ENCODE measurements at regions not wholly inside any gene's neighbourhood (a gene's known extent, or its start where the extent isn't known, plus 50 kb on each side); places are given as distances from the start of the nearest gene placed in this dataset.

DNA sequence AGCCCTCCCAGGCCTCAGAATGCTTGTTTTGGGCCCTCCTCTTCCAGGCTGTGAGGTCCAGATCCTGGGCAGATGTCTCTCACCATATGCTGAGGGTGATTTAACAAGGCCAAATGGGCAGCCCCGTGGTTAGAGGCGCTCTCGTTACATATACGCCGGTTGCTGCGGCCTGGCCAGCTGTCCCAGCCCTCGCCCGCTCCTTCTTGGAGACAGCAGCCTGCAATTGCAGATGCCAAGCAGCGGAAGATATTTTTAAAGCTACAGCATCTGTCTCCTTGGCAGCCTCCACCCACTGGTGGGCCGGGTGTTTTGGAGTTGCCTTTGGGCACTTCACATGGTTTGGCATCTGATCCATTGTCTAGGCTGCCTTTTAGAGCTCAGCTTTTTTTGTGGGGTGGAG, 178.8 kb upstream of the NFIA start:
- TF ChIP-seq, protein P1, sequence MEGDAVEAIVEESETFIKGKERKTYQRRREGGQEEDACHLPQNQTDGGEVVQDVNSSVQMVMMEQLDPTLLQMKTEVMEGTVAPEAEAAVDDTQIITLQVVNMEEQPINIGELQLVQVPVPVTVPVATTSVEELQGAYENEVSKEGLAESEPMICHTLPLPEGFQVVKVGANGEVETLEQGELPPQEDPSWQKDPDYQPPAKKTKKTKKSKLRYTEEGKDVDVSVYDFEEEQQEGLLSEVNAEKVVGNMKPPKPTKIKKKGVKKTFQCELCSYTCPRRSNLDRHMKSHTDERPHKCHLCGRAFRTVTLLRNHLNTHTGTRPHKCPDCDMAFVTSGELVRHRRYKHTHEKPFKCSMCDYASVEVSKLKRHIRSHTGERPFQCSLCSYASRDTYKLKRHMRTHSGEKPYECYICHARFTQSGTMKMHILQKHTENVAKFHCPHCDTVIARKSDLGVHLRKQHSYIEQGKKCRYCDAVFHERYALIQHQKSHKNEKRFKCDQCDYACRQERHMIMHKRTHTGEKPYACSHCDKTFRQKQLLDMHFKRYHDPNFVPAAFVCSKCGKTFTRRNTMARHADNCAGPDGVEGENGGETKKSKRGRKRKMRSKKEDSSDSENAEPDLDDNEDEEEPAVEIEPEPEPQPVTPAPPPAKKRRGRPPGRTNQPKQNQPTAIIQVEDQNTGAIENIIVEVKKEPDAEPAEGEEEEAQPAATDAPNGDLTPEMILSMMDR (IDR thresholded peaks at IDR 0.05) = no peak
- TF ChIP-seq POLR2A (IDR thresholded peaks at IDR 0.05) (no peak), EP300 (IDR thresholded peaks at IDR 0.05) (no peak)

DNA sequence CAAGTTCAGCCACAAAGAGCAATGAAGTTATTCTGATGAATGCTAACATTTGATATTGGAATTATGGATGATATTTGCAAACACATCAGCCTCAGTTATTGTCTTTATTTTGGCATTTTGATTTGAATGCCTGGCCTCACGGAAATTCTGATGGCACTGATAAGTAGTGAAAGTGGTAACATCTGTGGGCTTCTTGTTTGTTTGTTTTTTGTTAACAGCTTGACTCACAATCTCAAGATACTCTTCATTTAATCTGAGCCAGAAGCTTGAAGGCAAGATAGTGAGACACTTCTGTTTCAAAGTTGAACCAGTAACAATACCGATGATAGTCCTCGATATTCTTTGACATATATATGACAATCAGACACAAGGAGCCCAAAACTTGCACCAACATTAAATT, 182.9 kb upstream of the NFIA start:
- H3K4me1 ChIP-seq = peaks cover 0 to 18% (median 6%) of the 10 kb centered on the region in 4 donors
- H3K4me3 ChIP-seq = no peak overlapping the region
- H3K9me3 ChIP-seq = no peaks in the 10 kb centered on the region
- 81 to 86% methylated on average over 3 of the region's 3 CpGs for WGBS, 2 donors
- TF ChIP-seq EP300 (IDR thresholded peaks at IDR 0.05) = no peak
- no peak for TF ChIP-seq POLR2A (IDR thresholded peaks at IDR 0.05)
- H3K27me3 ChIP-seq = no peaks in the 10 kb centered on the region
- DNase-seq (ENCODE audit: low spot score in 2 of 2) = no peak
- no peak overlapping the region for H3K27ac ChIP-seq
- no peaks in the 10 kb centered on the region for H3K36me3 ChIP-seq

More for the DNA sequence above, 178.8 kb upstream of the NFIA start:
- peaks cover 0 to 31% (median 6%) of the 10 kb centered on the region in 4 donors for H3K4me1 ChIP-seq
- WGBS, 2 donors = 36 to 43% methylated on average over 10 of the region's 10 CpGs
- H3K9me3 ChIP-seq = no peaks in the 10 kb centered on the region
- peak overlapping the region; percentile 29 to 80 (median 54) for H3K27ac ChIP-seq
- H3K36me3 ChIP-seq = no peaks in the 10 kb centered on the region
- DNase-seq (ENCODE audit: low spot score in 2 of 2) = no peak
- no peaks in the 10 kb centered on the region for H3K27me3 ChIP-seq
- H3K4me3 ChIP-seq = no peak overlapping the region

DNA sequence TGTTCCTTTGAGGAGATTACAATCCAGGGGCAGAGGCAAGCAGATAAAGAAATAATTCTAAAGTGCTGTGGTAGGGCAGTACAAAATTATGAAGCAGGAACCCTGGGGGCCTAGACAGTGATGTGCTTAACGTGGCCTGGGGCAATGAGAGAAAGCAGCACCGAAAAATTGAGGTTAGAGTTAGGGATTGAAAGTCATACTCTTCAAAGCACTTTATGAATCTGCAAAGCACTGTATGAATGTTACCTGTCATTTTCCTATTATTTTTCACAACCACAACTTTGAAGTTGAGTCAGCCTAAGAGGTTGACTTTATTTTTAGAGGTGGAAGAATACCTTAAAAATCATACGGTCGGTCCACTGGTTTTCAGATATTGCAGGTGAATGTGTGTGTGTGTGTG, 183.4 kb upstream of the NFIA start:
- H3K4me3 ChIP-seq = no peak overlapping the region
- H3K9me3 ChIP-seq = no peaks in the 10 kb centered on the region
- no peaks in the 10 kb centered on the region for H3K36me3 ChIP-seq
- TF ChIP-seq EP300 (IDR thresholded peaks at IDR 0.05) = no peak
- no peak for TF ChIP-seq POLR2A (IDR thresholded peaks at IDR 0.05)
- TF ChIP-seq, protein P1 (IDR thresholded peaks at IDR 0.05) = no peak
- no peak overlapping the region for H3K27ac ChIP-seq
- H3K27me3 ChIP-seq = no peaks in the 10 kb centered on the region
- no peak for DNase-seq (ENCODE audit: low spot score in 2 of 2)
- 82 to 91% methylated on average over 4 of the region's 4 CpGs for WGBS, 2 donors
- H3K4me1 ChIP-seq = peaks cover 0 to 13% (median 4%) of the 10 kb centered on the region in 4 donors

DNA sequence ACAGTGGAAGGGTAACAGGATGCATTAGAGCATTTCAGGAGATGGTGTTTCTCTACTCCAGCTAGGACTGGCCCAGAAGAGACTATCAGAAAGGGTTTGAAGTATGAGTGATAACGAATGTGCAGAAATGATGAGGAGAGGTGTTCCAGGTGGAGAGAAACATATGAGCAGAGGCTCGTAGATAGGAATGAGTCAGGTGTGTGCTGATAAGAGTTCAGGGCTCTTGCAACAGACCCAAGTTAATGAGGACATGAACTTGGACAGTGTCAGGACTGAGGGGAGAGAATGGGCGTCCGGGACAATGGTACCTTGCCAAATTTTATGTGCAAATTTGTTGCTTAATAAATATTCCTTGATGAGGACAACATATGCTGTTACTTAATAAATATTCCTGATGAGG, 183.9 kb upstream of the NFIA start:
- no peak for DNase-seq (ENCODE audit: low spot score in 2 of 2)
- Histone ChIP-seq H3K27me3 (no peaks in the 10 kb centered on the region), H3K27ac (no peak overlapping the region), H3K4me3 (no peak overlapping the region), H3K4me1 (peaks cover 0 to 7% (median under 1%) of the 10 kb centered on the region in 4 donors), H3K9me3 (no peaks in the 10 kb centered on the region), H3K36me3 (no peaks in the 10 kb centered on the region)
- 82% methylated on average over 4 of the region's 4 CpGs for WGBS, 2 donors
- TF ChIP-seq, protein P1 (IDR thresholded peaks at IDR 0.05) = no peak
- TF ChIP-seq POLR2A (IDR thresholded peaks at IDR 0.05) = no peak
- no peak for TF ChIP-seq EP300 (IDR thresholded peaks at IDR 0.05)

DNA sequence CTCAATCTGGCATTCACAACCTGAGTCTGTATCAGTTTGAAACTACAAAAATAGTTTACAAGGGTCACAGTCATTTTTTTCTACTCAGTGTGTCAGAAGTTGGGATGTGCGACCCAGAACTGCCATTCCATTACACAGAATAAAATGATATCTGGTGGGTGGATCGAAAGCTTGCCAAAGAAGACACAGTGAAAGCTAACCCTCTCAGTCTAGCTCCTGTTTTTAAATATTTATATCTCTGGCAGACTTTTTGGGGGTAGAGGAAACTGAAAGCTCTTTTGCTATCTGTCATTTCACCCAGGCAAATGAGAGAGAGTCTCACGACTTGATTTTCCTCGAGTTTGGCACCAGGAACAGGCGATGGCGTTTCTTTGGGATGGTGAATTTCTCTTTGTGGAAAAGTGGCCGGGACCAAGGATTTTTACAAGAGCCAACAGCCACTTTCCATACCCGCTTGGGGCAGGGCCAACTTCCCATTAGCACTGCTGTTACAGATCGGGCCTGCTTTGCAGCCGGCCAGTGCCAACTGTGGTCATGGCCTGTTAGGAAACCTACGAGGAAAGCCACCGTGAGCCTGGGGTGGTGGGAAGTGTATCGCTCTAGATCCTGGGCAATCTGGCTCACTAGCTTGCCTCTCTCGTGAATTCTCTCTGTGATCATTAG, 185.5 kb upstream of the NFIA start:
- H3K9me3 ChIP-seq = no peaks in the 10 kb centered on the region
- no peak overlapping the region for H3K27ac ChIP-seq
- TF ChIP-seq EP300 (IDR thresholded peaks at IDR 0.05) = no peak
- TF ChIP-seq POLR2A (IDR thresholded peaks at IDR 0.05) = no peak
- TF ChIP-seq, protein P1 (IDR thresholded peaks at IDR 0.05) = no peak
- H3K36me3 ChIP-seq = no peaks in the 10 kb centered on the region
- H3K27me3 ChIP-seq = no peaks in the 10 kb centered on the region
- no peaks in the 10 kb centered on the region for H3K4me1 ChIP-seq
- no peak overlapping the region for H3K4me3 ChIP-seq
- DNase-seq (ENCODE audit: low spot score in 2 of 2) = no peak
- 87 to 89% methylated on average over 14 of the region's 14 CpGs for WGBS, 2 donors

Measured in tibial nerve (tissue), 4 donors.